Activated CD4-positive, CD25-positive, alpha-beta regulatory T cell treated with anti-CD3 and anti-CD28 coated beads, Interleukin-2, amount 50 U/mL, for 72 hours (primary cell): ENCODE measurements at regions not wholly inside any gene's neighbourhood (a gene's known extent, or its start where the extent isn't known, plus 50 kb on each side); places are given as distances from the start of the nearest gene placed in this dataset.

Experiments
- DNase-seq: peaks from one replicate; pipeline ENCODE4 v3.0.0; 2021

GRCh38 chr15:91562698-91563097, 290.8 kb upstream of the SLCO3A1 start:
- DNase-seq, result no peak

GRCh38 chr15:91564631-91565030, 288.9 kb upstream of the SLCO3A1 start:
- DNase-seq, result no peak

DNA sequence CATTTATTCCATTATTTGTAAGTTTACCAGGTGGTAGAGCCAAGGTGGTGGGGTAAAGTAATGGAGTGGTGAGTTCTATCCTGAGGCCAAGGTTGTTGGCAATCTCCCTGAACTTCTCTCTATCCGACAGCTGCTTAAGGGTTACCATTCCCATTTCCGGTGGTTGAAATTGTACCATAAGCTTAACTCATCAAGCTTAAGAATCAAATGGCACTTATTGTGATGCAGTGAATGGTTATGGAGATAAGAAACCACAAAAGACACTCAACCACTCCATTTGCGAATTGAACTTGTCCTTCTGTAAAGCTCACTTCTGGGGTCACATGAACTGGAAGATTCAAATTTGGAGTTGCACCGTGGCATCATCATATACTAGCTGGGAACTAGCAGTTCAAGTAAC, 287.4 kb upstream of the SLCO3A1 start:
- DNase-seq, result no peak

- no peak for DNase-seq
These were observed 285.5 kb upstream of the SLCO3A1 start for GRCh38 chr15:91568036-91568435.

GRCh38 chr15:91572110-91572509, 281.4 kb upstream of the SLCO3A1 start:
- no peak for DNase-seq

DNA sequence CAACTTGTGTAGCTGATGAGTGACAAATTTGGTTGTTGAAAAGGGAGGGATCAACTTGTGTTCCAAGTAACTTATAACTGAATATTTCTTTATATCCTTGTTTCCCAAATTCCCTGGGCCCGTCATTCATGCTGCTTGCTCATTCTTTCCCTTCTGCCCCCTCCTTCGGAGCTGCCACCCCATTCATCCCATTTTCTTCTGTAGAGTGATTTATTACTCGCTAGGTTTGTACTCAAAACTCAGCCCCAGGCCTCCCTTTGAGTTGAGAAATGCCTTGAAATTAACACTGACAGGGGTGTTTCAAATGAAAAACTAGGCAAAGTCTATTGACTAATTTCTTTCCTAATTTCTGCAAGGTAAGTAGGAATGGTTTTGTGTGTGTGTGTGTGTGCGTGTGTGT, 277.4 kb upstream of the SLCO3A1 start:
- DNase-seq, result no peak

- DNase-seq, result no peak
These were observed 275.0 kb upstream of the SLCO3A1 start for GRCh38 chr15:91578511-91578910.

DNA sequence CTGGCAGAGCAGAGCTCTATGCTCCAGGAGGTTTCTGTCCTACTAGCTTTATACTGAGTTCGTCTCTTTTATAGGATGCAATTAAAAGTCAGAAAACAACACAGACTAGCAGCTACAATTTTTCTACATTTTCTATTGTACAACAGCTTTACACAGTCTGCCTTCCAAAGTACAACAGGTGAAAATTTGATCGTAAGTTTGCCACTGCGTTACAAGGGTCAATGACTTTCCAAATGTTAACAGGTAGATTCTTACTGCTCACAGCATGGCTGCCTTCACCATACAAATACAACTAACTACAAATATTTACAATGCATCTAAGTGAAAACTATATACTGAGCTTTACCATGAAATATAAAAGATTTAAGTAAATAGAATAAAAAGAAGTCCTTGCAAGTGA, 268.6 kb upstream of the SLCO3A1 start:
- DNase-seq, result no peak

- DNase-seq, result no peak
These were observed 266.9 kb upstream of the SLCO3A1 start for GRCh38 chr15:91586560-91586959.

GRCh38 chr15:91589360-91589759, 264.1 kb upstream of the SLCO3A1 start:
- DNase-seq, result no peak

DNA sequence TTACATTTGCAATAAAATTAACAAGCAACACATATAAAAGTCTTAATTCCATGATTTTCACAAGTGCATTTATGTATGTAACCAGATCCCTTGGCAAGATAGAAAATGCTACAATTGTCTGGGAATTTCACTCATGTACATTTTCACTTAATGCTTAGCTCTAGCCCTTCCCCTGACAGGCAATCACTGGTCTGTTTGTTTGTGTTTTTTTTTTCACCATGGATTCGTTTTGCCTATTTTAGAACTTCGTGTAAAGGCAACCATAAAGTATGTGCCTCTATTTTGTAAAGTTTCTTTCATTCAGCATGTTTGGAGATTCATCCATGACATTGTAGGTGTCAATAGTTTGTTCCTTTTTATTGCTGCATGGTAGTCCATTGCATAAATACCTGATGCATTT, 260.9 kb upstream of the SLCO3A1 start:
- no peak for DNase-seq

DNA sequence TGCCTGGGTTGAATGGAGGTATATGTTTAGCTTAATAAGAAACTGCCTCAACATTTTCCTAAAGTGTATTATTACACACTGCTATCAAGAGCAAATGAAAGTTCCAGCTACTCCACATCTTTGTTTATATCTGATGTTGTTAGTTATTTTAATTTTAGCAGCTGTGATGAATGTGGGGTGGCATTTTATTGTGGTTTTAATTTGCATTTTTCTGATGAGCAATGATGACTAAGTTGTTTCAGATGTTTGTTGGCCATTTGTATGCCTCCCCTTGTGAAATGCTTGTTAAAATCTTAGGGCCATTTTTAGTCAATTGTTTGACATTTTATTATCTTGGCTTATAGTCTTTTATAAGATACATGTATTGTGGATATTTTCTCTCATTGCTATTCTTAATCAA, 260.4 kb upstream of the SLCO3A1 start:
- DNase-seq, result no peak

- no peak for DNase-seq
These were observed 259.9 kb upstream of the SLCO3A1 start for GRCh38 chr15:91593653-91594052.

- no peak for DNase-seq
These were observed 254.2 kb upstream of the SLCO3A1 start for GRCh38 chr15:91599261-91599660.

- no peak for DNase-seq
These were observed 250.0 kb upstream of the SLCO3A1 start for GRCh38 chr15:91603384-91604080.

DNA sequence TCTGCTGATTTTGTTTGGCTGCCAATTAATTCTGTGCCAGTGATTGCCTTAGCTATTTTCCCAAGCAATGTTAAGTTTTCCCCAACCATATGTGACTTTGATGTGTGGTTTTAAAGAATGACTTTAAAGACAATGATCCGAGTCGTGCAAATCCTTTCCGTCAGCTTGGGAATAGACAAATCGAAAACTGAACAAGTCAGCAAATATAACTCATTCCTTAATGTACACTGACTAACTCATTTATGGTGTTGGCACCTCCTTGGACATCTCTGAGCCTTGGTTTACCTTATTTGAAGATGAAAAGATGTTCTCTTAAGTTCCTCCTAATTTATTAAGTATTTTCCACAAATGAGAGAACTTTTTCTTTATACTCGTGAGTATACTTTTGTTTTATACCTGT, 249.4 kb upstream of the SLCO3A1 start:
- no peak for DNase-seq

DNA sequence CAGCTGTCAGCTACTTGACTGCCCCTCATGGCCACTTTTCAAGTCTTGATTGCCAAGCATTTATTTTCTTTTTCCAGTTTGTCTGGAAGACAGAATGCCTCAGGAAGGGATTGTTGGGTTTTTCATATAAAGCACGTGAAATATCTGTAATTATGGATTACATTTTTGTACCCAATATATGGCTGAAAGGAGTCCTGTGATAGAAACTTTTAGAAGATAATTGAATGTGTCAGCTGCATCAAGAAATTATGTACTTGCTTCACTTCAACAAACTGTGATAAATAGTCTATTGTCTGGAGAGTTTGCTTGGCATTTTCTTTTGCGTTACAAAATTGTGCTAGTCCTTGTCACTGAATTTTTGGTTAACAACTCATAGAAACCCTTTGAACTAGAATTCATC, 247.9 kb upstream of the SLCO3A1 start:
- no peak for DNase-seq

GRCh38 chr15:91609231-91609630, 244.3 kb upstream of the SLCO3A1 start:
- no peak for DNase-seq

DNA sequence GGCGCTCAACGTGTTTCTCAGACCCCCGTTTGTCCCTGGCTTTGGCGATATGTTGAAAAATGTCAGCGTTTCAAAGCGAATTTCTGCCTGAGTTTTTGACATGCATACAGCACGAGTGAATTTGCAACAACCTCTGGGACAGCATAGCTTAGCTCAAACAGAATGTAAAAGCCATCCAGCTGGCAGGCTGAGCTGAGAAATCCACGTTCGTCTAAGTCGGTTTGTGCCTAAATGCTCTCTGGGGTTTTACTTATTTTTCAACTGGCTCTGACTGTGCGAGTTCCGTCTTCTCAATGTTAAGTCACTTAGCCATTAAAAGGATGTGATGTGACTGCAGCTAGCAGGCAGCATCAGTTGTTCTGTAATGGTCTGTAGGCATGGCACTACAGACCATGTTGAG, 243.5 kb upstream of the SLCO3A1 start:
- DNase-seq, result no peak

DNA sequence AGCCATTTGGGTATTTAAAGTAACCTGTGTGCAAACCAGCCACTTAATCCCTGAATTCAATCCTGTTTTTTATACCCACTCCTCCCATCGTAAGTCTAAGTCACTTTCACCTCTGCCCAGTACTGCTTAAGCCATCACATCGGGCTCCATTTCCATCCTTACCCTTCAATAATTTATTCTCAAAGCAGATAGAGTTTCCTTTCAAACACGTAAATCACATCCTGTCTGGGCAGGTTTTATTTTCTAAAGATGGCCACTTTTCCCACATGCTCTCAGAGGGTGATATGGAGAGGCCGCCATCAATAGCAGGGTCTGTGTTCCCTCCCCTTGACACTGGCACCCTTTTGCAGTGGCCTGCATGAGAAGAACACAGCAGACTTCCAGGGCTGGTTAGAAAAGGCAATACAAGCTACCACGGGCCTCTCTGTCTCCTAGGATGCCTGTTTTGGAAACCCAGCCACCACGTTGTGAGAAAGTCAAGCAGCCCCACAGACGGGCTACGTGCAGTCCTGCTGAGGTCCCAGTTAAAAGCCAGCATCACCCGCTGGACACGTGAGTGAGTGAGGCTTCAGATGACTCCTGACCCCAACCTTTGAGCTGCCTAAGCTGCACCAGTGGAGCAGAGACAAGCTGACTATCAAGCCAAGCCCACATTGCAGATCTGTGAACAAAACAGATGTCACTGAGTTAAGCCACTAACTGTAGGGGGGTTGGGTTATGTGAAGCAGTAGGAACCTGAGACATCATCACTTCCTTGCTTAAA, 241.8 kb upstream of the SLCO3A1 start:
- DNase-seq, result no peak

- DNase-seq, result no peak
These were observed 233.3 kb upstream of the SLCO3A1 start for GRCh38 chr15:91620229-91620628.

- no peak for DNase-seq
These were observed 231.3 kb upstream of the SLCO3A1 start for GRCh38 chr15:91622235-91622634.

DNA sequence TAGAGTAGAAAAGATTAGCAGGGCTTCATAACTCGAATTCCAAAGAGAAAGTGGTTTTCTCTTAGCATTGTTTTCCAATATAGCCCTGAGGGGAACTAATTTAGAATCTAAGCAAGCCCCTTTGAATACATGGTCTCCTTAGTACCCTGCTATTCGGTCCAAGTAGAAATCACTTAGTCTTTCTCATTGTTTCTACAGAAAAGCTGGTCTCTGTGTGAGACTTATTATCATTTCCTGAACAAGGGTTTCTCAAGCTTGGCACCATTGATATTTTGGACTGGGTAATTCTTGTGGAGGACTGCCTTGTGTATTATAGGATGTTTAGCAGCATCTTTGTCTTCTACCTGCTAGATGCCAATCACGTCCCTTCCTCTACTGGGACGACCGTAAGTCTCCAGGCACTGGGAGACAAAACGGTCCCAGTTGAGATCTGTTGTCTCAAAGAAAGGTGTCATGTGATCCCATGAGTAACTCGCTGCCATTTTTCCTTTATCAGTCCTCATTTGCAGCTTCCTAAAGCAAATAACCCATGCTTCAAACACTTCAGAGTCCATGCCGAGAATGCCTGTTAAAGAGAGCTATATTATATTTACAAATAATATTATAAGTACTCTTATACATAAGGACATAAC, 230.7 kb upstream of the SLCO3A1 start:
- DNase-seq, result no peak

DNA sequence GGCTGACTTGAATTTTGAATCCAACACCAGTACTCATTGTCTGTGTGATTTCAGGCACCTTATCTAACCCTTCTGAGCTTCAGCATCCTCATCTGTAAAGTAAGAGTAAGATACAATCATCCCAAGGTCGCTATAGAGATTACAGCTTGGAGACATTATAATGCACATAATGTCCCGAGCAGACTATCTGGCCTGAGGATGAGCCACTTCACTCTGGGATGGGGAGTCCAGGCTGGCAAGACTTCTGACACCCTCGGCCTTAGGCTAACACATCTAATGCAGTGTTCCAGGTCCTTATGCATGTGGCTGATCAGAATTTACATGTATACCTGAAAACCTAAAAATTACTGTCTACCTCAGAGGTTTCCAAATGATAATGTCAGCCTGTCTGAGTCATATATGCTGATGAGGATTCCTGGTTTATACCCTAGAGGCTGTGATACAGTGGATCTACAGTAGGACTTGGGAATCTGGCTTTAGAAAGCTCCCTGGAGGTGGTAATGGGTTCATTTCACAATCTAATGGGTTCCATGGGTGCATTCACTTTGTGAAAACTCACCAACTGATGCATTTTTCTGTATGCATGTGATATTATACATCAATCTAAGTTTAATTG, 229.0 kb upstream of the SLCO3A1 start:
- DNase-seq, result no peak
